MM.1S (cell line): ENCODE measurements at regions not wholly inside any gene's neighbourhood (a gene's known extent, or its start where the extent isn't known, plus 50 kb on each side); places are given as distances from the start of the nearest gene placed in this dataset.

Experiments used
- DNase-seq: peaks from one replicate; pipeline ENCODE4 v3.0.0-alpha.2; 2015
- H2AFZ ChIP-seq: fragments of 300-600 bp; sonication (generic); 2 replicates; pipeline ENCODE4 v1.6.0; 2016; ENCODE audit warnings: antibody characterized with exemption, low read length
- H3F3A ChIP-seq: fragments of 300-600 bp; sonication (generic); 2 replicates; pipeline ENCODE4 v1.6.1; 2016; ENCODE audit warnings: mild to moderate bottlenecking, antibody characterized with exemption, low read length, moderate library complexity, mixed read lengths; ENCODE audit not compliant: insufficient read depth
- H3K27ac ChIP-seq: fragments of 300-600 bp; sonication (generic); 2 replicates; pipeline ENCODE4 v1.5.1; 2016; ENCODE audit warnings: mild to moderate bottlenecking, low read length
- H3K27me3 ChIP-seq: fragments of 300-600 bp; sonication (generic); replicated peaks from 2 replicates; pipeline ENCODE4 v1.6.0; 2016; ENCODE audit warnings: low read length; ENCODE audit not compliant: insufficient read depth
- H3K36me3 ChIP-seq: fragments of 300-600 bp; sonication (generic); replicated peaks from 2 replicates; pipeline ENCODE4 v1.6.1; 2016; ENCODE audit warnings: mild to moderate bottlenecking, low read length, mixed read lengths; ENCODE audit not compliant: insufficient read depth
- H3K4me1 ChIP-seq: fragments of 300-600 bp; sonication (generic); 2 replicates; pipeline ENCODE4 v1.6.1; 2016; ENCODE audit warnings: low read length, mixed read lengths
- H3K4me2 ChIP-seq: fragments of 300-600 bp; sonication (generic); 2 replicates; pipeline ENCODE4 v1.6.0; 2016; ENCODE audit warnings: low read depth, low read length
- H3K4me3 ChIP-seq: fragments of 300-600 bp; sonication (generic); 2 replicates; pipeline ENCODE4 v1.5.1; 2016; ENCODE audit warnings: low read length, mixed read lengths
- H3K79me2 ChIP-seq: fragments of 300-600 bp; sonication (generic); 2 replicates; pipeline ENCODE4 v1.6.1; 2016; ENCODE audit warnings: mixed run types, low read length, mixed read lengths
- H3K9ac ChIP-seq: fragments of 300-600 bp; sonication (generic); 2 replicates; pipeline ENCODE4 v1.6.1; 2016; ENCODE audit warnings: low read length, mixed read lengths
- H3K9me2 ChIP-seq: fragments of 300-600 bp; sonication (generic); replicated peaks from 2 replicates; pipeline ENCODE4 v1.6.1; 2016; ENCODE audit warnings: mild to moderate bottlenecking, low read length, mixed read lengths; ENCODE audit not compliant: insufficient read depth
- H3K9me3 ChIP-seq: fragments of 300-600 bp; sonication (generic); replicated peaks from 2 replicates; pipeline ENCODE4 v1.6.1; 2016; ENCODE audit warnings: mild to moderate bottlenecking, low read length, mixed read lengths; ENCODE audit not compliant: insufficient read depth
- H4K20me1 ChIP-seq: fragments of 300-600 bp; sonication (generic); 2 replicates; pipeline ENCODE4 v1.6.1; 2016; ENCODE audit warnings: mild to moderate bottlenecking, low read length, moderate library complexity, mixed read lengths; ENCODE audit not compliant: insufficient read depth
- CTCF ChIP-seq: fragments of 300-600 bp; sonication (generic); IDR thresholded peaks from 2 replicates; pipeline ENCODE4 v1.5.1; 2016; ENCODE audit warnings: antibody characterized with exemption, low read length, mixed read lengths
- EZH2 ChIP-seq: fragments of 300-600 bp; sonication (generic); optimal IDR thresholded peaks from 2 replicates; pipeline ENCODE3; 2017; ENCODE audit warnings: low read depth, mild to moderate bottlenecking, antibody characterized with exemption, low read length, mixed read lengths
- EZH2phosphoT487 ChIP-seq: fragments of 300-600 bp; sonication (generic); IDR thresholded peaks from 2 replicates; pipeline ENCODE4 v1.6.1; 2018; ENCODE audit warnings: antibody characterized with exemption, low read length

GRCh38 chr18:24933345-24933744, 418.6 kb downstream of the ZNF521 start:
- H3K36me3 ChIP-seq: no peaks in the 10 kb centered on the region
- no peaks in the 10 kb centered on the region for H3K79me2 ChIP-seq
- H3K27ac ChIP-seq: no peak overlapping the region
- TF ChIP-seq CTCF (no peak), EZH2phosphoT487 (no peak), EZH2 (no peak)
- H3K4me1 ChIP-seq: no peaks in the 10 kb centered on the region
- H3K4me3 ChIP-seq: no peak overlapping the region
- H3K9me2 ChIP-seq: no peaks in the 10 kb centered on the region
- H2AFZ ChIP-seq: no peak overlapping the region
- no peaks in the 10 kb centered on the region for H3K9me3 ChIP-seq
- DNase-seq: no peak
- no peaks in the 10 kb centered on the region for H3K27me3 ChIP-seq
- no peak overlapping the region for H3K9ac ChIP-seq
- no peaks in the 10 kb centered on the region for H3F3A ChIP-seq
- H4K20me1 ChIP-seq: no peaks in the 10 kb centered on the region
- no peak overlapping the region for H3K4me2 ChIP-seq

- Histone ChIP-seq H3K36me3 (no peaks in the 10 kb centered on the region), H2AFZ (no peak overlapping the region), H3K27ac (no peak overlapping the region), H3F3A (no peaks in the 10 kb centered on the region), H3K9ac (no peak overlapping the region), H3K9me2 (no peaks in the 10 kb centered on the region), H4K20me1 (no peaks in the 10 kb centered on the region), H3K9me3 (no peaks in the 10 kb centered on the region), H3K4me1 (no peaks in the 10 kb centered on the region), H3K4me3 (no peak overlapping the region), H3K79me2 (no peaks in the 10 kb centered on the region), H3K27me3 (no peaks in the 10 kb centered on the region), H3K4me2 (no peak overlapping the region)
- no peak for TF ChIP-seq EZH2phosphoT487
- TF ChIP-seq EZH2: no peak
- no peak for TF ChIP-seq CTCF
- DNase-seq: no peak
These were observed 417.6 kb downstream of the ZNF521 start for GRCh38 chr18:24934258-24934932.

DNA sequence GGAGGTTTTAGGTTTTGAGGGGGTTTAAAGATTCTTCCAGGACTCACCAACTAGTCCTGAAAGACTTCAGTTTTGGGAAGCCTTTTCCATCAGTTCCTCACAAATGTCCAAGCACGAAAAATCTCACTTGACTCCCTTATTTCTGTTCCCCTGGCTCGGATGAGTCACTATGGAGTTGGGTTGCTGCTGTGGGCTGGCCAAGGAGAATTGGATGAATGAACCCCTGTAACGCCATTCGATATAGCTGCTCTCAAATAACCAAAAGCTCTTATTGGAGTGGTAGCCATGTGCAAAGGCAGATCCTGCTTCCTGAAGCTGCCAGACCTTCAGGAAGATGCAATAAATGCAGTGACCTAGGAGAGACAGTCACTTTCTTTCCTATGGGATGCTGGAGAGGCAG, 417.0 kb downstream of the ZNF521 start:
- H3K27me3 ChIP-seq: no peaks in the 10 kb centered on the region
- H3K9me3 ChIP-seq: no peaks in the 10 kb centered on the region
- no peaks in the 10 kb centered on the region for H3K79me2 ChIP-seq
- no peak overlapping the region for H2AFZ ChIP-seq
- no peaks in the 10 kb centered on the region for H3F3A ChIP-seq
- H3K9ac ChIP-seq: no peak overlapping the region
- no peaks in the 10 kb centered on the region for H3K4me1 ChIP-seq
- no peak overlapping the region for H3K4me3 ChIP-seq
- H4K20me1 ChIP-seq: no peaks in the 10 kb centered on the region
- H3K27ac ChIP-seq: no peak overlapping the region
- no peaks in the 10 kb centered on the region for H3K9me2 ChIP-seq
- H3K36me3 ChIP-seq: no peaks in the 10 kb centered on the region
- no peak for DNase-seq
- TF ChIP-seq EZH2: no peak
- no peak for TF ChIP-seq CTCF
- no peak for TF ChIP-seq EZH2phosphoT487
- no peak overlapping the region for H3K4me2 ChIP-seq
